Mammary epithelial cell (primary cell): ENCODE measurements at regions not wholly inside any gene's neighbourhood (a gene's known extent, or its start where the extent isn't known, plus 50 kb on each side); places are given as distances from the start of the nearest gene placed in this dataset.

Experiments
- EZH2 ChIP-seq: IDR thresholded peaks from 2 replicates; pipeline ENCODE4 v1.6.1; 2012; ENCODE audit warnings: low read length, inconsistent platforms, borderline replicate concordance
- TF ChIP-seq, protein P1 (sequence below), 2 donors: IDR thresholded peaks in 1 of 2; conservative IDR thresholded peaks in 1 of 2; 2 replicates each; pipeline ENCODE4 v1.5.1; 2011 to 2012; ENCODE audit warnings: inconsistent platforms in 2 of 2, low read length in 2 of 2, mild to moderate bottlenecking in 2 of 2, control low read depth in 1 of 2, low read depth in 1 of 2; ENCODE audit not compliant: insufficient read depth in 1 of 2; ENCODE audit errors: extremely low read depth in 1 of 2

DNA sequence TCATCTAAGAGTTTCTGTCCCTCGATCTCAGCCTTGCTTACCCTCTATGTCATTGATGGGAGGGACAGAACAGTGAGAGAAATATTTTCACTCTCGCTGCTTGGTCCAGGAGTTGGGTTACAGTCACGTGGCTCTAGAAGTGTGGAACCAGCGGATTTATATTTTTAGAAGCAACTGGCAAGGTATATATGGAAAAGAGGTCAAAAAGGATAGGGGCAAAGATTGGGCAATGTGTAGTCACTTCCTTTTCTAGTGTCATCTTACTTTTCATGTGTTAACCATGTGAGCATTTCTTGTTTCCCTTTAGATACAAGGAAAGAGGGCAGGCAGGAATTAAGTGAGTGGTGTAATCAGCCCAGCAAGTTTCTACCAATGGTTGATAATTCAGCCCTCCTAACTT lies 111.5 kb upstream of the ZNF366 start:
- TF ChIP-seq, protein P1, sequence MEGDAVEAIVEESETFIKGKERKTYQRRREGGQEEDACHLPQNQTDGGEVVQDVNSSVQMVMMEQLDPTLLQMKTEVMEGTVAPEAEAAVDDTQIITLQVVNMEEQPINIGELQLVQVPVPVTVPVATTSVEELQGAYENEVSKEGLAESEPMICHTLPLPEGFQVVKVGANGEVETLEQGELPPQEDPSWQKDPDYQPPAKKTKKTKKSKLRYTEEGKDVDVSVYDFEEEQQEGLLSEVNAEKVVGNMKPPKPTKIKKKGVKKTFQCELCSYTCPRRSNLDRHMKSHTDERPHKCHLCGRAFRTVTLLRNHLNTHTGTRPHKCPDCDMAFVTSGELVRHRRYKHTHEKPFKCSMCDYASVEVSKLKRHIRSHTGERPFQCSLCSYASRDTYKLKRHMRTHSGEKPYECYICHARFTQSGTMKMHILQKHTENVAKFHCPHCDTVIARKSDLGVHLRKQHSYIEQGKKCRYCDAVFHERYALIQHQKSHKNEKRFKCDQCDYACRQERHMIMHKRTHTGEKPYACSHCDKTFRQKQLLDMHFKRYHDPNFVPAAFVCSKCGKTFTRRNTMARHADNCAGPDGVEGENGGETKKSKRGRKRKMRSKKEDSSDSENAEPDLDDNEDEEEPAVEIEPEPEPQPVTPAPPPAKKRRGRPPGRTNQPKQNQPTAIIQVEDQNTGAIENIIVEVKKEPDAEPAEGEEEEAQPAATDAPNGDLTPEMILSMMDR (conservative IDR thresholded peaks at IDR 0.05 in 1 of 2, IDR thresholded peaks at IDR 0.05 in 1 of 2; ENCODE audit: extremely low read depth in 1 of 2, insufficient read depth in 1 of 2, low read depth in 1 of 2, low read length in 2 of 2) = no peak
- no peak for TF ChIP-seq EZH2
